ENCODE measurements at regions not wholly inside any gene's neighbourhood (a gene's known extent, or its start where the extent isn't known, plus 50 kb on each side); places are given as distances from the start of the nearest gene placed in this dataset.
"Not testable (repeated sequence)": the region's sequence is repeated elsewhere in the genome, so short reads cannot be mapped to it uniquely, and the experiment has no call there.

DNA sequence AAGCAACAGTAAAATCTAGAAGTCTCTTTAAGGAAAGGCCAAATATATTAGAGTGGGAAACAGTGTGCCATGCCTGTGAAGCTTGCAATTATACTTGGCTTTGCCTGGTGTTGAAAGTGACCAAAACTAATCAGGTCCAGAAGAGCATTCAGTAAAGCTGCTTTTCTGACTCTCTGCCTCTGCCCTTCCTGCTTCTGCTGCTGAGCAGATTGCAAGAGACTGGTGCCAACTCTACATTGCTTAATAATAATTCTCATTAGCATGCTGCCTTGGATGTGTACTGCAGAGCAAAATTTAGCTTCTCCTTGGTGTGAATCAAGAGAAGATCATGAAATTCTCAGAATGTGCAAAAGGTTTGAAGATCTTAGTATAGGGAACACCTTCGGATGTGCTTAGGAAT is 120.4 kb upstream of the RFX3 start:
- TF ChIP-seq, protein P1, sequence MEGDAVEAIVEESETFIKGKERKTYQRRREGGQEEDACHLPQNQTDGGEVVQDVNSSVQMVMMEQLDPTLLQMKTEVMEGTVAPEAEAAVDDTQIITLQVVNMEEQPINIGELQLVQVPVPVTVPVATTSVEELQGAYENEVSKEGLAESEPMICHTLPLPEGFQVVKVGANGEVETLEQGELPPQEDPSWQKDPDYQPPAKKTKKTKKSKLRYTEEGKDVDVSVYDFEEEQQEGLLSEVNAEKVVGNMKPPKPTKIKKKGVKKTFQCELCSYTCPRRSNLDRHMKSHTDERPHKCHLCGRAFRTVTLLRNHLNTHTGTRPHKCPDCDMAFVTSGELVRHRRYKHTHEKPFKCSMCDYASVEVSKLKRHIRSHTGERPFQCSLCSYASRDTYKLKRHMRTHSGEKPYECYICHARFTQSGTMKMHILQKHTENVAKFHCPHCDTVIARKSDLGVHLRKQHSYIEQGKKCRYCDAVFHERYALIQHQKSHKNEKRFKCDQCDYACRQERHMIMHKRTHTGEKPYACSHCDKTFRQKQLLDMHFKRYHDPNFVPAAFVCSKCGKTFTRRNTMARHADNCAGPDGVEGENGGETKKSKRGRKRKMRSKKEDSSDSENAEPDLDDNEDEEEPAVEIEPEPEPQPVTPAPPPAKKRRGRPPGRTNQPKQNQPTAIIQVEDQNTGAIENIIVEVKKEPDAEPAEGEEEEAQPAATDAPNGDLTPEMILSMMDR (IDR thresholded peaks at IDR 0.05; ENCODE audit: control extremely low read depth, extremely low read depth, low read depth, missing control alignments) = no peak
- ChIA-PET POLR2A (no interaction called here), CTCF (interaction anchor here (1.0 to 1.5 kb wide), 4 partner anchors 11 to 36 kb away, joined by 3 to 4 read pairs (median 3); no protein-coding TSS in a partner anchor)
- DNase-seq (ENCODE audit: extremely low spot score) = no peak

DNA sequence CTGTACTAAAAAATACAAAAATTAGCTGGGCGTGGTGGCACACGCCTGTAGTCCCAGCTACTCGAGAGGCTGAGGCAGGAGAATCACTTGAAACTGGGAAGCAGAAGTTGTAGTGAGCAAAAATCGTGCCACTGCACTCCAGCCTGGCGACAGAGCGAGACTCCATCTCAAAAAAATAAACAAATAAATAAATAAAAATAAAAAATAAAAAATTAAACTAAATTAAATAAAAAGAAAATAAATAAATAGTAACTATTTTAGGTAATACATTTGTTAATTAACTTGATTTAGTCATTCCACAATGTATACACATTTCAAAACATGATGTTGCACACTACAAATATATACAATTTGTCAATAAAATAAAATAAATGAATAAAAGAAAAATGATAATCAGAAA is 116.3 kb upstream of the RFX3 start:
- DNase-seq (ENCODE audit: extremely low spot score); POLR2A ChIA-PET; CTCF ChIA-PET: not testable (repeated sequence)

DNA sequence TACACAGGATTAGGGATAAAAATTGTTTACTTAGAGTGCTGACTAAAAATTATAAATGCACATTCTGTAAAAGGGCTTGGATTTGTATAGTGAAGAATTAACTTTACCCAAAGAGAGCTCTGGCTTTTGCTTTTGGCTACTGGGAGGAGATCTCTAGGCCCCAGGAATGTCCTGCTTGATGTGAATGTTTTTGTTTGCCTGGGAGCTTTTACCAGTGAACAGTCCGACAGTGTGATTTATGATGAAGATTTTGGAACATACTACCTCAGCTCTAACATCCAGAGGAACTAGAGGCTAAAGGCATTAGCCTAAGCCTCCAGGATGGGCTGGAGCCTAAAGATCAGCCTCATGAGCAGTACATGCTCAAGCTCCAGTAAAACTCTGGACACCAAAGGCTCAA is 103.7 kb upstream of the RFX3 start:
- TF ChIP-seq, protein P1 (IDR thresholded peaks at IDR 0.05; ENCODE audit: control extremely low read depth, extremely low read depth, low read depth, missing control alignments) = no peak
- DNase-seq (ENCODE audit: extremely low spot score) = no peak
- CTCF ChIA-PET = no interaction called here
- POLR2A ChIA-PET = no interaction called here

DNA sequence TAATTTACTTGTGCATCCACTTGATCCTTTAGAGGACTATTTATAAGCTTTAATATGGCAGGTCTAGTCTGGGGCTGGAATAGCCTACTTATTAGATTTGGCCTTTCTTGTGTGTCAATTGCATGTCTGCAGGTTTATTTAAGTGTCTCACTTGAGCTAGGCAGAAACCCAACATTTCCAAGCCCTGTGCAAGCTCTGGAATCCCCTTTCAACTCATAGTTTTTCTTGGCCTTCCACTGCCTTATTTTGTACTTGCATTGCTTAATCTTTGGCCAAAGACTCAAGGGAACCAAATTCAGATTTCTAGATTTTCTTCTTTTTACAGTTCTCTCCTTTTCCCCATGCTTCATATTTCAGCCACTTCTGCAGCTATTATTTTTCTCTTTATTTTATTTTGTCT is 102.4 kb upstream of the RFX3 start:
- DNase-seq (ENCODE audit: extremely low spot score) = no peak
- TF ChIP-seq, protein P1 (IDR thresholded peaks at IDR 0.05; ENCODE audit: control extremely low read depth, extremely low read depth, low read depth, missing control alignments) = no peak
- ChIA-PET POLR2A (no interaction called here), CTCF (no interaction called here)

DNA sequence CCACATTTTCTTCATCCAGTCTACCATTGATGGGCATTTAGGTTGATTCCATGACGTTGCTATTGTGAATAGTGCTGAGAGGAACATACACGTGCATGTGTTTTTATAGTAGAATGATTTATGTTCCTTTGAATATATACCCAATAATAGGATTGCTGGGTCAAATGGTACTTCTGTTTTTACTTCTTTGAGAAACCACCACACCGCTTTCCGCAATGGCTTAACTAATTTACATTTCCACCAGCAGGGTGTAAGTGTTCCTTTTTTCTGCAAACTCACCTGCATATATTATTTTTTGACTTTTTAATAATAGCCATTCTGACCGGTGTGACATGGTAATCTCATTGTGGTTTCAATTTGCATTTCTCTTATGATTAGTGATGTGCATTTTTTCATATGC is 82.2 kb upstream of the RFX3 start:
- ChIA-PET POLR2A (no interaction called here), CTCF (no interaction called here)
- DNase-seq (ENCODE audit: extremely low spot score) = no peak
- TF ChIP-seq, protein P1 (IDR thresholded peaks at IDR 0.05; ENCODE audit: control extremely low read depth, extremely low read depth, low read depth, missing control alignments) = no peak

DNA sequence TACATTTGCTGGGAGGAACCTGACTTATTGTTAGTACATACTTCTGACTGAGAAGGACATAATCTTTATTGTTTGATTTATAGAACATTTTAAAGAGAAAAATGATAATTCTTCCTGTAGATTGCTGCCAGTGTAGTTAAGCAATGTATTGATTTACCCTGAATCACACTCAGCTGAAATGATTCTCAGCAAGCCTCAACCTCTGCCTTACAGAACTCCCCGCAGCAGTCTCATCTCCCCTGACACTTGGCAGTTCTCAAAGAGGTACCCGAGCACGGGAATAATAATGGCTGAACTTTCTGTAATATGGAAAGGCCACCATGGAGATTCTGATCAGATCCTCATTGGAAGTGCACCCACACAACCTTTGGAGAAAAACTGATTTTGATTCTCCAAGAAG is 74.9 kb upstream of the RFX3 start:
- no peak for DNase-seq (ENCODE audit: extremely low spot score)
- ChIA-PET POLR2A (no interaction called here), CTCF (no interaction called here)
- TF ChIP-seq, protein P1 (IDR thresholded peaks at IDR 0.05; ENCODE audit: control extremely low read depth, extremely low read depth, low read depth, missing control alignments) = no peak

DNA sequence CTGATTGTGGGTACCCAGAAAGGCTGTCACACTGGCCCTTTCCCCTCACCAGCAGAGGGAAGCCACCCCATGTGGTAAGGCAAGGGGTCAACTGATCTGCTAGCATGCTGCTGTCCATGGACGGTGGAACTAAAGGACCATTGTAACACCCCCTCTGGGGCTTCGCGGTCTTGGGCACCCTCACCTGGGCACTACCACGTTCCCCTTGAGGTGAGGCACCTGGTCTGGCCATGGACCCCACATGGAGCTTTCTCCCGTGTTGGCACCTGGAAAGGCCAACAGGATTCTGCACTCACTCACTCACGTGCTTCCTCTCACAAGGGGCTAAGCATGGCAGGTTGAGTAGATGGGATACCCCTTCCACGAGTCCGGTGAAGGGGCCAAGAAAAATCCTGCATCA is 72.0 kb upstream of the RFX3 start:
- TF ChIP-seq, protein P1 (IDR thresholded peaks at IDR 0.05; ENCODE audit: control extremely low read depth, extremely low read depth, low read depth, missing control alignments) = no peak
- ChIA-PET CTCF (interaction anchor here (1.1 to 1.6 kb wide), 2 partner anchors 10 to 21 kb away, joined by 3 to 4 read pairs; no protein-coding TSS in a partner anchor), POLR2A (no interaction called here)
- no peak for DNase-seq (ENCODE audit: extremely low spot score)

All from GM10248 (cell line).